GM18873 (cell line): ENCODE measurements at regions not wholly inside any gene's neighbourhood (a gene's known extent, or its start where the extent isn't known, plus 50 kb on each side); places are given as distances from the start of the nearest gene placed in this dataset.

Source experiments
- ATAC-seq: cut with Tn5 transposase; IDR thresholded peaks from one replicate; pipeline ENCODE4 v1.9.1; 2021; ENCODE audit warnings: mild to moderate bottlenecking, moderate library complexity, moderate number of reproducible peaks; ENCODE audit not compliant: unreplicated experiment, low FRiP score

DNA sequence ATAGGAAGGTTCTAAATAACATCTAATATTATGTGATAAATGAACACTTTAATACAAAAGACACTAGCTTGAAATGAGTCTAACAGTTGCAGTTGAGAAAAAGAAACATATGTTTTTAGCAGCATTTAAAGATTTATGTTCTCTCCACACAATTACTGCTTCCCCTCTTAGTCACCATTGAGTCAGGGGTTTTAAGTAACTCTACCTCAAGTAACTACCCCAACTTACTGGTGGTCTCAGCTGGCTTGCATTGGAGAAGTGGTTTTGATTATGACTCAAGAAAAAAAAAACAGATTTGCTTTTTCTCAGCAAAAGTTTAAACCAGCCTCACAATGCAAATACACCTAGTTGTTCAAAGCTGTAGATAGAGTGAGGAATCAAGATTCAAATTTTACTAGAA is 1216.5 kb upstream of the CDH9 start:
- no peak for ATAC-seq

- ATAC-seq = no peak
These were observed 1215.0 kb upstream of the CDH9 start for GRCh38 chr5:28253431-28253830.

GRCh38 chr5:28249771-28250415 is 1211.5 kb upstream of the CDH9 start:
- no peak for ATAC-seq

- no peak for ATAC-seq
These were observed 1196.1 kb upstream of the CDH9 start for GRCh38 chr5:28234356-28234968.

DNA sequence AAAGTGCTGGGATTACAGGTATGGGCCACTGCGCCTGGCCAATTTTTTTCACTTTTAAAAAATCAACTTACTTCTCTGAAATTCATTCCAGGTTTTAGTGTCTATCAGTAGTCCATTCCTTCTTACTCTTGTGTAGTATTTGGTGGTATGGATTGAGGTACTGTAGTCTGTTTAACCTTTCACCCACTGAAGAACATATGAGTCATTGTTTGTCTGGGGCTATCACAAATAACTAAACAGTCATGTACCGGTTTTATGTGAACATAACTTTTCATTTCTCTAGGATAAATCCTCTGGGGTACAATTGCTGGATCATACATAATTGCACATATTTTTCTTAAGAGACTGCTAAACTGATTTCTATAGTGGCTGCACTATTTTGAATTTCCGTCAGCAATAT is 1188.0 kb upstream of the CDH9 start:
- no peak for ATAC-seq

DNA sequence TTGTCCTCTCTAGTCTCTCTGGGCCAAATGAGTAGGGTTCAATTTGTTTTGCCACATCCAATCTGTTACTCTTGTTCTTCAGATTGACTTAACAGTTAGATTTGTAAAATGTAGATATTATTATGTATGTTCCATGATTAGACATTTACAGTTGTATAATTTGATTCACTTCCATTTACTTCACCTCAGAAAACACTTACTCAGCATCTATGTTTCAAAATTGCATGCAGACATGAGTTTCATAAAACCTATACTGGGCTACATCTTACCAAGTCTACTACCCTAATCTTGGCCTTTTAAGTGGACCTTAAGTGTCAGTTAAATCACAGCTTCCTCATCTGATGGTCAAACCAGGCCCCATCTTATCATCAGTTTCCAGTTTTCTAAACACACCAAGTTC is 1181.2 kb upstream of the CDH9 start:
- ATAC-seq = no peak

- ATAC-seq = no peak
These were observed 1179.3 kb upstream of the CDH9 start for GRCh38 chr5:28217695-28218094.

DNA sequence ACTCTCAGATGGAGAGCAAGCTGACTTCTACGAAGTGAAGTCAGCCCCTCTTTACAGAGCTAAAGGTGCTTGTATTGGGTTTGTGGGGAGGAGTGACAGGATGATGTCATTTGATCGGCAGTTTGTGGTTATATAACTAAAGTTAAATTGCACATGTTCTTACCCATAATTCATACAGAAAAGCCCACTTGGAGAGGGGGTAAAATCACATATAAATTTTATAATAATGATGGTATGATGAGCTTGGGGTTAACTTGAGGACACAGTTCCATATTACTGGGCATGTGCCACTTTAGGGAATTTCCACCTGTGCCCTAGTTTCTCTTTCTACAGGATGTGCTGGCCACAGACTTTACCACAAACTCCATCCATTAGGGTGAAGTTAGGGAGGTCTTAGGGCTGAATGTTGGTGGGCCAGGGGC is 1178.6 kb upstream of the CDH9 start:
- ATAC-seq = no peak

DNA sequence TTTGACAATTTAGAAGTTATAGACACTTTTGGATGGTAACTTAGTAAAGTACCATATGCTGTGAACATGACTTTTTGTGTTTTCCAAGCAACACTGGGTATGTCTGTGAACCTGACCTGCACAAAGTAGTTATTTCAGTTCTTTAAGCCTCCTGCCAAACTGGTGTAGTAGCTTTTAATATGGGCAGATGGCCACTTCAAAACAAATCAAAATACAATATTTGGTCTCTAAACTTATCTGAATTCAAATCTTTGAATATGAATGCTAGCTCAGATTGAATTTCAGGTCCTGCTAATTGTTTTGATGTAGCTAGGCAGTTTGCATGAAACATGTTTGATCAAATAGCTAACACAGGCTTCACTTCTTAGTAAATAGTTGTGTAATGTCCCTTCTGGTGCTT is 1176.7 kb upstream of the CDH9 start:
- ATAC-seq = no peak

DNA sequence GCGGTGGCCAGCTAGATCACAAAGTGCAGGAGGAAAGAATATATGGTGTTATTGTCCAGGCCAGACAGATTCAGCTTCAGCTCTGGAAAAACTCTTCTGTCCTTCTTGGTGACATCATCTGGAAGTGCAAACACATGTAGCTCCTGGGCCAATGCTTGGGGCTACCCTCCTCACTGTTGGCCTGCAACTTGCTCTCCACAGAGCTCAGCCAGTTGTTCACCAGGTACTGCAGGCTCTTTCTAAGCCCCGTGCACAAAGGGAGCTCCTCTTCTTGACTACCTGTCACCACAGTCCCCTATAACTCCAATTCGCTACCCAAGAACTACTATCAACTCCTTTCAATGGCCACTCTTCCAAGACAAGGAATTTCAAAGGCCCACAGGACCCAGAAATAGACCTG is 1175.9 kb upstream of the CDH9 start:
- no peak for ATAC-seq

- ATAC-seq = no peak
These were observed 1170.0 kb upstream of the CDH9 start for GRCh38 chr5:28208356-28208755.

DNA sequence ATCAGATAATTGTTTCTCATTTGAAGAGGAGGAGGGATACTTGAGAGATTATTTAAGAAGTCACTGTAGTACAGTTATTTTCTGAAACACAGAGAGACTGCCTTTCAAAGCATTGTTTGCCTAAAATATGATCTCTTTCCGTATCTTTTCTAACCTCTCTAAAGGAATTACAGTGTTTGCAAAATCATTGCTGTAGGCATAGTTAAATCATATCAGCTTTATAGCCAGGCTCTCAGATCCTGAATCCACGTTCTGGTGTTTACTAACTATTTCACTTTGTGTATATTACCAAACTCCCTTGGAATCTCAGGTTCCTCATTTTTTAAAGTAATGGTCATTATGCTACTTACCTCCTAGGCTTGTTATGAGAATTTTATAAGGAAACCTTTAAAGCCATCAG is 1151.6 kb upstream of the CDH9 start:
- no peak for ATAC-seq

GRCh38 chr5:28174691-28175090 is 1136.3 kb upstream of the CDH9 start:
- no peak for ATAC-seq

DNA sequence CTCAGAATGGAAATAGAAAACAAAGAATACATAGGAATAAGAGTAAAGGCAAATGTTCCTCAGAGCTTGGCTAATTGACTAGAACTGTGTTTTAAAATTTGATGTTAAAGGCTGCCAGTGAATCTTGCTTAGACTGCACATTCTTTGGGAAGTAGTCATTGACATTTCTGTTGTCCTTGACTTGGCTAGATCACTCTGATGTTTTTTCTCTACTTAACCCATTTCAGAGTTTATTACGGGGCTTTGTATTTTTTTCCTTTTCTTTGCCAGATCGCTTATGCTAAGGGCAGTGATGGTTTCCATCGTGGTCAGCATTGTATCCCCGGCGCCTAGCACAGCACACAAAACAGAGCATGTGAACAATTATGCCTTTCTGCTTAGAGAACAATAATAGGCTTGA is 1126.7 kb upstream of the CDH9 start:
- ATAC-seq = no peak

DNA sequence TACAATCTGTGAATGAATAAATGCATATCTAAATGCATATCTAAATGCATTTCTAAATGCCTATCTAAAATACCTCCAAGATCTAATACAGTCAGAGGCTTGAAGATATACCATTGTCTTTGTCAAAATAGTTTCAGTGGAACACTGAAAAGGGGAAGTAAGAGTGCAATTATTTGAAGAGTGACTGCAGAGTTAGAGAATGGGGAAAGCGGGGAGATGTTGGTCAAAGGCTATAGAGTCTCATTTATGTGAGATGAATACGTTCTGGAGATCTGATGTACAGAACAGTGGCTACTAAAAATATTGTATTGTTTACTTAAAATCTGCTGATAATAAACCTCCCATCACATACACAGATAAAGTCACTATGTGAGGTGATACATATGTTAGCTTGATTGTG is 1126.2 kb upstream of the CDH9 start:
- no peak for ATAC-seq

DNA sequence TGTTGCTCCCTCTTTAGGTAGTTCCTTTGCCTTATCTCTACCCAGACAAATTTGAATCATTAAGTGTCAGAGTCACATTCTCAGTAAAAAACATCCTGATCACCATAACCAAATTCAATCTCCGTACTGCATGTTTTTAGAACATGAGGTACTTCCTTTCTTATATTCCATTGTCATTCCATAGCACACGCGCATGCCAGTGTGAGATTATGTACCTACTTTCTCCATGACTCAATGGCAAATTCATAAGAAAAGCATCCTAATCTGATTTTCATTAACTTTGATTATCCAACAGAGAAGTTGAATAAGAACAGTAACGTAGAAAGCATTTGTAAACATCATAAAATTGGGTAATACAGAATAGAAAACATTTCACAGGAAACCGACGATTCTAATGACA is 1118.6 kb upstream of the CDH9 start:
- ATAC-seq = no peak

DNA sequence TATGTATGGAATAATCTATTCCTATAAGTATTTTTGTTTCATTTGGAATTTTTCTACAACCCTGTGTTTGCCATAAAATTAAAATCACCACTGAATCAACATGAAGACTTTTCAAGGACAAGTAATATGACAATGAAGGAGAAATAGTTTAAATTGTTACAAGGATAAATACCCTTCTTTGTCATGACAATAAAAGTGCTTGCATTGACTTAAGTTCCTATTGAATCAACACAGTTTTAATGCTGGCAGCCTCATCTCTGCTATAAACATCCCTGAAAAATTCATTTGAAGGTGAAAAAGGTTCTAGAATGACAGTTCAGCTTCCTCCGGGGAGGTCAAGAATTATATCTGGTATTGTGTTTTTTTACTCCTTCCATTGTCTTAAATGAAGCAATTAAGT is 1105.1 kb upstream of the CDH9 start:
- no peak for ATAC-seq

DNA sequence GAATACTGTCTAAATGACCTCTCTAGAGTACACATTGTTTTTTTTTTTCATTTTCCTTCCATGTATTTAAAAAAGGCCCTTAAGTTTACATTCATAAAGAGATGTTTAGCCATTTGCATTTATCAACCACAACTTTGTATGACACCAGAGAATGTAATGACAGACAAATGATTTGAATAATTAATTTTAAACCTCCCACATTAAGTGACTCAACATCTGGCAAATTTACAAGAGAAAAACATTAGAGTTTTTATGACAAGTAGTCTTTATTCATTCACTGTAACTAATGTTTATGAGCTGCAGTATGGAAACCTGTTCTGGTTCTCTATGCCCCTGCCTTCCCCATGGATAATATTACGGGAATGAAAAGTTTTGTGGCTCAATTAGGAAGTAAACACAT is 1093.8 kb upstream of the CDH9 start:
- no peak for ATAC-seq

DNA sequence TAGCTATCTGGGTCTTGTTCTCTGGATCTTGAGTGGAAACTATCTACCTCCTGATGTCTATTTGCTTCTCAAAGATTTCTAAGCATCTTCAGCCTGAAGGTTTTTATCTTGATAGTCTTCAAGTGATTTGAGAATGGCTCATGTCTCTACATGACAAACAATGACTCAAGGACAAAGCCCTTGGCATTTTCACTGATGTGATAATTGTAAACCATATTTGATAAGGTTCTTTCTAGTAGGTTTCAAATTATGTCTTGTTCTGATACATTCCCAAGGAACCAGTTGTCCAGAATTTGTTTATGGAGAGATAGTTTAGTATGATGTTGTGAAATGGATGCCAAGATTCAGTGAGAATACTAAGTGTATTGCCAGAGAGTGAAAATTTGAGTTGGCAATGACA is 1079.3 kb upstream of the CDH9 start:
- no peak for ATAC-seq

- ATAC-seq = no peak
These were observed 1078.9 kb upstream of the CDH9 start for GRCh38 chr5:28117273-28117672.

GRCh38 chr5:28110781-28111180 is 1072.4 kb upstream of the CDH9 start:
- no peak for ATAC-seq

DNA sequence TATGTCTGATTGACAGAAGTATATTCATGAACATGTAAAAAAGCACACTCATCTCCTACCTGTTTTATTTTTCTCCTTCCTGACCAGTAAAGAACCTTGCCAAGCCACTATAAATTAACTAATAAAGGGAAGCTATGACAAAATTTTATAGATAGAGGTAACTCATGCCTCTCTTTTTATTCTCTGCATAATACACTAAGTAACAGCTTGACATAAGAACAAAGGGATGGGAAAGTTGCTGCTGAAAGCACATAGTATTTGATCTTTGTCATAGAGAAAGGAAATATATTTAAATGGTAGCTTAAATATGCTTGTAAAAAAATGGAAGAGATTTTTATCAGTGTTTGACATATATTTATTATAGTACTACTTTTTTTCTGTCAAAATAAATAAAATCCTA is 1065.7 kb upstream of the CDH9 start:
- no peak for ATAC-seq

DNA sequence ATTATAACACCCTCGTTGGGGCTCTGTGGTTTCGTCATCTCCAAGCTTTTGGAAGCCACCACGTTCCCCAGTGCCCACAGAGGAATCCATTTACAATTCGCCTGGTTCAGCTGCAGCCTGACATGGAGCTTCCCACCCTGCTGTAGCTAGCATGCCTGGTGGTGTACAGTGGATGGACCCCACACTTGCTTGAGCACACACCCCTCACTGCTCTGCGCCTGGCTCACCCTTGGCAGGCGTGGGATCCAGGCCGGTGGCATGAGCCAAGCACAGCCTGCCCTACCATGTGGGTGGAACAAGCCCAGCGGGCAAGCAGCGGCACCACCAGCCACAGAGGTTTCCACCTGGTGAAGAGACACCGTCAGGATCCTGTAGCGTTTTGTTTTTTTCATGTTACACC is 1045.7 kb upstream of the CDH9 start:
- ATAC-seq = no peak
